Testis (tissue), 2 donors: ENCODE measurements at regions not wholly inside any gene's neighbourhood (a gene's known extent, or its start where the extent isn't known, plus 50 kb on each side); places are given as distances from the start of the nearest gene placed in this dataset.

Source experiments
- CTCF ChIP-seq, 3 experiments: fragments of 450-650 bp in 2 of 3; fragments of 200-600 bp in 1 of 3; sonication (generic) in 1 of 3; IDR thresholded peaks; one replicate each; pipeline ENCODE4 v1.5.1; 2016 to 2019; ENCODE audit warnings: antibody characterized with exemption in 3 of 3, mild to moderate bottlenecking in 2 of 3, moderate library complexity in 1 of 3
- POLR2A ChIP-seq: fragments of 450-650 bp; IDR thresholded peaks from one replicate; pipeline ENCODE4 v1.6.1; 2017; ENCODE audit warnings: antibody characterized with exemption, mild to moderate bottlenecking, moderate library complexity

DNA sequence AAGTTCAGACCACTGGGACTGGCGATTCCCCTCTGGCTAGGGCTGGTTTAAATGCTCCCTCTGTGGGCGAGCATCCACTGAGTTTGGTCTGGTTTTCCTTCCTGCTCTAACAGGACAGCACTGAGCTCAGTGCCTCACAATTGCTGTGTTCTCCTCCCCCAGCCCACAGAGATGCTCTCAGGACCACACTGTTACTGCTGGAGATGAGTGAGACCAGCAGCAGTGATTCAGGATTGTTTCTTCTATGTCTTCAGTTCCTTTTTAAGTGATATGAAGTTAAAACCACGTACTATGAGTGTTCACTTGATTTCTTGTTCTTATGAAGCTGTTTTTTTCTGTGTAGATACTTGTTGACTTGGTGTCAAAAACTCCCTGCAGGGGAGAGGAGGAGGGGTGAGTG is 180.4 kb upstream of the COL8A1 start:
- no peak for TF ChIP-seq POLR2A
- no peak for TF ChIP-seq CTCF (IDR thresholded peaks at IDR 0.05)
